Liver (tissue), 3 donors: ENCODE measurements at regions not wholly inside any gene's neighbourhood (a gene's known extent, or its start where the extent isn't known, plus 50 kb on each side); places are given as distances from the start of the nearest gene placed in this dataset.

Experiments used
- ATF3 ChIP-seq: IDR thresholded peaks from 2 replicates; pipeline ENCODE4 v1.6.1; 2016; ENCODE audit warnings: antibody characterized with exemption
- CTCF ChIP-seq: fragments of 150-350 bp; IDR thresholded peaks from 2 replicates; pipeline ENCODE4 v1.5.1; 2017; ENCODE audit warnings: improper control_type of control experiment, low read depth, low read length; ENCODE audit not compliant: missing input control
- EGR1 ChIP-seq, 2 donors: IDR thresholded peaks; 2 replicates each; pipeline ENCODE4 v1.6.1; 2016 to 2018; ENCODE audit warnings: antibody characterized with exemption in 2 of 2, low read depth in 2 of 2
- GABPA ChIP-seq, 2 donors: IDR thresholded peaks in 1 of 2; conservative IDR thresholded peaks in 1 of 2; 2 replicates each; pipeline ENCODE4 v1.6.1; 2016; ENCODE audit warnings: antibody characterized with exemption in 2 of 2, mild to moderate bottlenecking in 1 of 2, moderate library complexity in 1 of 2
- HNF4G ChIP-seq: IDR thresholded peaks from 2 replicates; pipeline ENCODE4 v1.6.1; 2016; ENCODE audit warnings: antibody characterized with exemption
- JUND ChIP-seq, 2 donors: IDR thresholded peaks; 2 replicates each; pipeline ENCODE4 v1.6.1; 2016; ENCODE audit warnings: antibody characterized with exemption in 2 of 2
- RAD21 ChIP-seq, 2 donors: IDR thresholded peaks; 2 replicates each; pipeline ENCODE4 v1.6.1; 2016; ENCODE audit warnings: antibody characterized with exemption in 2 of 2, mild to moderate bottlenecking in 2 of 2
- REST ChIP-seq: IDR thresholded peaks from 2 replicates; pipeline ENCODE4 v1.6.1; 2016; ENCODE audit warnings: antibody characterized with exemption, mild to moderate bottlenecking
- SP1 ChIP-seq: IDR thresholded peaks from 2 replicates; pipeline ENCODE4 v1.6.1; 2018; ENCODE audit warnings: antibody characterized with exemption, mild to moderate bottlenecking
- TAF1 ChIP-seq: conservative IDR thresholded peaks from 2 replicates; pipeline ENCODE4 v1.6.1; 2016; ENCODE audit warnings: antibody characterized with exemption, mild to moderate bottlenecking
- YY1 ChIP-seq: IDR thresholded peaks from 2 replicates; pipeline ENCODE4 v1.6.1; 2016; ENCODE audit warnings: antibody characterized with exemption, mild to moderate bottlenecking
- donor health status: healthy.
- donor health status: healthy.

- TF ChIP-seq TAF1, result no peak
- no peak for TF ChIP-seq CTCF
- no peak for TF ChIP-seq GABPA (IDR thresholded peaks at IDR 0.05 in 1 of 2, conservative IDR thresholded peaks at IDR 0.05 in 1 of 2)
- TF ChIP-seq RAD21 (IDR thresholded peaks at IDR 0.05), result no peak
- TF ChIP-seq ATF3, result no peak
- TF ChIP-seq HNF4G, result no peak
- no peak for TF ChIP-seq YY1
- TF ChIP-seq SP1, result no peak
- TF ChIP-seq JUND (IDR thresholded peaks at IDR 0.05), result no peak
- no peak for TF ChIP-seq EGR1 (IDR thresholded peaks at IDR 0.05; ENCODE audit: low read depth in 2 of 2)
- TF ChIP-seq REST, result no peak
Observed at GRCh38 chrX:30150196-30150895, 65.0 kb upstream of the MAGEB2 start.
